Suprapubic skin (tissue), 4 donors: ENCODE measurements at regions not wholly inside any gene's neighbourhood (a gene's known extent, or its start where the extent isn't known, plus 50 kb on each side); places are given as distances from the start of the nearest gene placed in this dataset.

ENCODE experiments used
- CTCF ChIP-seq, 2 donors: fragments of 200-600 bp in 1 of 2; fragments of 450-650 bp in 1 of 2; sonication (generic) in 1 of 2; IDR thresholded peaks; one replicate each; pipeline ENCODE4 v1.5.1; 2016 to 2019; ENCODE audit warnings: antibody characterized with exemption in 2 of 2, mild to moderate bottlenecking in 1 of 2, moderate library complexity in 1 of 2
- POLR2A ChIP-seq, 2 donors: fragments of 450-650 bp; IDR thresholded peaks; one replicate each; pipeline ENCODE4 v1.6.1; 2017; ENCODE audit warnings: antibody characterized with exemption in 2 of 2, mild to moderate bottlenecking in 2 of 2, moderate library complexity in 2 of 2
- POLR2AphosphoS5 ChIP-seq, 3 donors: sonication (generic); formaldehyde crosslinking; IDR thresholded peaks; one replicate each; pipeline ENCODE4 v1.6.1; 2017; ENCODE audit warnings: antibody characterized with exemption in 3 of 3

- TF ChIP-seq POLR2AphosphoS5 (IDR thresholded peaks at IDR 0.05) (no peak), POLR2A (IDR thresholded peaks at IDR 0.05) (no peak), CTCF (IDR thresholded peaks at IDR 0.05) (no peak)
These were observed 57.0 kb upstream of the SORCS2 start for GRCh38 chr4:7135389-7135746.
